H1 (cell line): ENCODE measurements at regions not wholly inside any gene's neighbourhood (a gene's known extent, or its start where the extent isn't known, plus 50 kb on each side); places are given as distances from the start of the nearest gene placed in this dataset.

Experiments used
- CTCF ChIA-PET: fragments of 300-600 bp; sonication (Branson Sonifier 250); formaldehyde crosslinking; loops from one replicate; lab custom pipeline; 2021; ENCODE audit not compliant: partially characterized antibody; lab: Charles Lee
- POLR2A ChIA-PET: fragments of 300-600 bp; sonication (Branson Sonifier 250); formaldehyde crosslinking; loops from one replicate; lab custom pipeline; 2021; ENCODE audit warnings: inconsistent platforms; ENCODE audit not compliant: partially characterized antibody; lab: Charles Lee
- DNase-seq, 2 experiments: peaks; one replicate each; pipeline versions ENCODE4 v3.0.0 to v3.0.0-alpha.2; 2010 to 2022; ENCODE audit warnings: low spot score in 2 of 2, low read depth in 1 of 2, mixed read lengths in 1 of 2
- FAIRE-seq: peaks from 2 replicates; lab custom pipeline; 2011; peaks lifted over from hg19 to GRCh38; lab: Jason Lieb, UNC
- H2AFZ ChIP-seq: 2 replicates; pipeline ENCODE4 v1.8.1; 2012; ENCODE audit warnings: low read length, inconsistent platforms
- H2AK5ac ChIP-seq: 2 replicates; pipeline ENCODE4 v1.6.1; 2013; ENCODE audit warnings: low read depth, low read length
- H2BK120ac ChIP-seq: replicated peaks from 2 replicates; pipeline ENCODE3; 2013; ENCODE audit warnings: low read depth, low read length, inconsistent platforms
- H2BK12ac ChIP-seq: 2 replicates; pipeline ENCODE4 v1.6.1; 2013; ENCODE audit warnings: low read depth, low read length
- H2BK15ac ChIP-seq: 2 replicates; pipeline ENCODE4 v1.6.1; 2013; ENCODE audit warnings: low read length
- H2BK20ac ChIP-seq: 2 replicates; pipeline ENCODE4 v1.6.1; 2013; ENCODE audit warnings: low read length
- H2BK5ac ChIP-seq: 2 replicates; pipeline ENCODE4 v1.6.1; 2013; ENCODE audit warnings: low read depth, low read length
- H3K14ac ChIP-seq: 2 replicates; pipeline ENCODE4 v1.6.1; 2013; ENCODE audit warnings: inconsistent platforms; ENCODE audit not compliant: insufficient read length
- H3K18ac ChIP-seq: 2 replicates; pipeline ENCODE4 v1.6.1; 2013; ENCODE audit warnings: low read length; ENCODE audit errors: extremely low read depth
- H3K23ac ChIP-seq: 2 replicates; pipeline ENCODE4 v1.6.1; 2013; ENCODE audit warnings: inconsistent platforms; ENCODE audit not compliant: insufficient read length
- H3K23me2 ChIP-seq: 2 replicates; pipeline ENCODE4 v1.6.1; 2013; ENCODE audit warnings: low read depth, low read length
- H3K27ac ChIP-seq: 2 replicates; pipeline ENCODE4 v1.6.1; 2011; ENCODE audit warnings: low read depth, low read length, inconsistent platforms
- H3K27me3 ChIP-seq, 4 experiments: replicated peaks in 1 of 4; 1 replicate in 1 of 4; 2 replicates in 3 of 4; pipeline versions ENCODE4 v1.6.1 to v1.8.1; 2011 to 2013; ENCODE audit warnings: low read length in 3 of 4, mild to moderate bottlenecking in 3 of 4, inconsistent platforms in 2 of 4, mixed read lengths in 2 of 4, moderate library complexity in 1 of 4; ENCODE audit not compliant: control insufficient read depth in 3 of 4, insufficient read depth in 3 of 4; ENCODE audit errors: extremely low read depth in 1 of 4
- H3K36me3 ChIP-seq, 4 experiments: 2 replicates each; pipeline versions ENCODE4 v1.6.1 to v1.8.1; 2011 to 2013; ENCODE audit warnings: mild to moderate bottlenecking in 4 of 4, low read length in 3 of 4, moderate library complexity in 2 of 4, control low read depth in 1 of 4, inconsistent platforms in 1 of 4; ENCODE audit not compliant: insufficient read depth in 4 of 4, control insufficient read depth in 2 of 4
- H3K4ac ChIP-seq: replicated peaks from 2 replicates; pipeline ENCODE3; 2013; ENCODE audit warnings: low read length, low read depth, mixed read lengths, inconsistent platforms; ENCODE audit not compliant: insufficient read length
- H3K4me1 ChIP-seq, 4 experiments: replicated peaks in 1 of 4; 1 replicate in 1 of 4; 2 replicates in 3 of 4; pipeline versions ENCODE4 v1.6.1 to v1.8.1; 2011 to 2013; ENCODE audit warnings: low read length in 3 of 4, inconsistent platforms in 2 of 4, mixed read lengths in 1 of 4; ENCODE audit not compliant: insufficient read depth in 4 of 4, control insufficient read depth in 3 of 4
- H3K4me2 ChIP-seq, 2 experiments: 2 replicates each; pipeline versions ENCODE4 v1.6.1 to v1.8.1; 2011 to 2013; ENCODE audit warnings: low read depth in 2 of 2, low read length in 2 of 2, control low read depth in 1 of 2, inconsistent platforms in 1 of 2, mild to moderate bottlenecking in 1 of 2; ENCODE audit not compliant: insufficient read depth in 1 of 2
- H3K4me3 ChIP-seq, 4 experiments: fragments of 200-600, 300-600 bp in 1 of 4; sonication (generic), shearing (Covaris generic), sonication (Bioruptor Twin) in 1 of 4; 2 replicates each; pipeline versions ENCODE4 v1.5.1 to v1.8.1; 2011 to 2016; ENCODE audit warnings: low read length in 4 of 4, low read depth in 3 of 4, control low read depth in 2 of 4, inconsistent platforms in 2 of 4, mild to moderate bottlenecking in 2 of 4, mixed read lengths in 1 of 4, moderate library complexity in 1 of 4; ENCODE audit not compliant: insufficient read depth in 2 of 4; ENCODE audit errors: extremely low read depth in 1 of 4
- H3K56ac ChIP-seq: replicated peaks from 2 replicates; pipeline ENCODE3; 2013; ENCODE audit warnings: low read depth, mild to moderate bottlenecking, mixed read lengths, low read length, inconsistent platforms; ENCODE audit not compliant: insufficient read length
- H3K79me1 ChIP-seq: 2 replicates; pipeline ENCODE4 v1.6.1; 2013; ENCODE audit warnings: low read depth, low read length, control low read depth
- H3K79me2 ChIP-seq, 2 experiments: 2 replicates each; pipeline versions ENCODE4 v1.6.1 to v1.8.1; 2012 to 2013; ENCODE audit warnings: low read length in 2 of 2, mild to moderate bottlenecking in 2 of 2, inconsistent platforms in 1 of 2; ENCODE audit not compliant: insufficient read depth in 2 of 2, control insufficient read depth in 1 of 2
- H3K9ac ChIP-seq, 4 experiments: replicated peaks in 1 of 4; 1 replicate in 1 of 4; 2 replicates in 3 of 4; pipeline versions ENCODE4 v1.6.1 to v1.8.1; 2011 to 2013; ENCODE audit warnings: low read depth in 3 of 4, low read length in 3 of 4, control low read depth in 2 of 4, mild to moderate bottlenecking in 2 of 4, moderate library complexity in 2 of 4, inconsistent platforms in 1 of 4; ENCODE audit errors: extremely low read depth in 1 of 4
- H3K9me3 ChIP-seq, 2 experiments: 2 replicates each; pipeline versions ENCODE4 v1.6.1 to v1.8.1; 2012 to 2013; ENCODE audit warnings: mild to moderate bottlenecking in 2 of 2, moderate library complexity in 2 of 2, control low read depth in 1 of 2, inconsistent platforms in 1 of 2, low read depth in 1 of 2, low read length in 1 of 2, mixed read lengths in 1 of 2; ENCODE audit not compliant: insufficient read depth in 2 of 2
- H4K20me1 ChIP-seq, 2 experiments: replicated peaks in 1 of 2; 2 replicates each; pipeline versions ENCODE3 to v1.8.1; 2011 to 2013; ENCODE audit warnings: inconsistent platforms in 2 of 2, low read length in 2 of 2, mild to moderate bottlenecking in 1 of 2; ENCODE audit not compliant: insufficient read depth in 2 of 2, control insufficient read depth in 1 of 2
- H4K5ac ChIP-seq: 2 replicates; pipeline ENCODE4 v1.6.1; 2013; ENCODE audit warnings: low read length, low read depth, mixed read lengths, inconsistent platforms; ENCODE audit not compliant: insufficient read length
- H4K8ac ChIP-seq: 2 replicates; pipeline ENCODE4 v1.8.0; 2013; ENCODE audit warnings: mild to moderate bottlenecking, moderate library complexity, low read length, inconsistent platforms; ENCODE audit not compliant: insufficient read depth; ENCODE audit errors: extremely low read depth
- H4K91ac ChIP-seq: replicated peaks from 2 replicates; pipeline ENCODE3; 2013; ENCODE audit warnings: low read length, mixed read lengths, inconsistent platforms; ENCODE audit not compliant: insufficient read length
- CHD1 ChIP-seq: IDR thresholded peaks from 2 replicates; pipeline ENCODE4 v1.6.1; 2012; ENCODE audit warnings: low read depth, low read length, improper control_type of control experiment
- MAX ChIP-seq: IDR thresholded peaks from 2 replicates; pipeline ENCODE4 v1.6.1; 2012; ENCODE audit warnings: inconsistent platforms

- Histone ChIP-seq H2AK5ac (no peak overlapping the region), H2BK5ac (no peak overlapping the region), H2BK15ac (no peak overlapping the region), H3K4me1 (no peaks in the 10 kb centered on the region), H3K79me1 (no peaks in the 10 kb centered on the region), H4K8ac (no peak overlapping the region), H3K4ac (no peak overlapping the region), H4K91ac (no peak overlapping the region), H4K5ac (no peak overlapping the region), H3K14ac (no peak overlapping the region), H2AFZ (no peak overlapping the region), H3K4me2 (no peak overlapping the region), H3K9me3 (no peaks in the 10 kb centered on the region), H3K27ac (no peak overlapping the region), H3K23ac (no peak overlapping the region), H3K18ac (no peak overlapping the region), H2BK120ac (no peak overlapping the region), H4K20me1 (no peaks in the 10 kb centered on the region), H2BK12ac (no peak overlapping the region), H3K79me2 (no peaks in the 10 kb centered on the region), H2BK20ac (no peak overlapping the region), H3K4me3 (no peak overlapping the region), H3K27me3 (no peaks in the 10 kb centered on the region), H3K23me2 (0 out of 2 replicates have a peak, but pooled peaks cover 1% of the 10 kb centered on the region), H3K9ac (no peak overlapping the region), H3K36me3 (no peaks in the 10 kb centered on the region), H3K56ac (no peak overlapping the region)
- DNase-seq, result no peak
- TF ChIP-seq MAX, result no peak
- no peak for TF ChIP-seq CHD1
- ChIA-PET POLR2A (no interaction called here), CTCF (no interaction called here)
- no peak for FAIRE-seq
These were observed 234.3 kb upstream of the POU2AF2 start for GRCh38 chr11:111011275-111011594.
